Neutrophil (primary cell): ENCODE measurements at regions not wholly inside any gene's neighbourhood (a gene's known extent, or its start where the extent isn't known, plus 50 kb on each side); places are given as distances from the start of the nearest gene placed in this dataset.

Experiments used
- H3K27ac ChIP-seq: fragments of 200-600 bp; sonication (generic); 2 replicates; pipeline ENCODE4 v1.5.1; 2016; ENCODE audit warnings: mild to moderate bottlenecking, moderate library complexity
- H3K27me3 ChIP-seq: fragments of 200-600 bp; sonication (generic); 2 replicates; pipeline ENCODE4 v1.6.0; 2016; ENCODE audit warnings: mild to moderate bottlenecking
- H3K36me3 ChIP-seq: fragments of 200-600 bp; sonication (generic); 2 replicates; pipeline ENCODE4 v1.5.1; 2017
- H3K4me1 ChIP-seq, 2 experiments: fragments of 200-600 bp in 1 of 2; sonication (generic) in 1 of 2; 1 replicate in 1 of 2; 2 replicates in 1 of 2; pipeline versions ENCODE4 v1.5.1 to v1.6.1; 2013 to 2016; ENCODE audit warnings: low read depth in 1 of 2, low read length in 1 of 2, mild to moderate bottlenecking in 1 of 2, moderate library complexity in 1 of 2; ENCODE audit not compliant: control insufficient read depth in 1 of 2, insufficient read depth in 1 of 2
- H3K4me3 ChIP-seq, 2 experiments: fragments of 200-600 bp in 1 of 2; sonication (generic) in 1 of 2; 1 replicate in 1 of 2; 2 replicates in 1 of 2; pipeline ENCODE4 v1.5.1; 2013 to 2016; ENCODE audit warnings: low read depth in 1 of 2, low read length in 1 of 2, mild to moderate bottlenecking in 1 of 2, moderate library complexity in 1 of 2
- H3K9me3 ChIP-seq: fragments of 200-600 bp; sonication (generic); 2 replicates; pipeline ENCODE4 v1.5.1; 2016
- CTCF ChIP-seq: fragments of 200-600 bp; sonication (generic); IDR thresholded peaks from 2 replicates; pipeline ENCODE4 v1.5.1; 2016; ENCODE audit warnings: antibody characterized with exemption

DNA sequence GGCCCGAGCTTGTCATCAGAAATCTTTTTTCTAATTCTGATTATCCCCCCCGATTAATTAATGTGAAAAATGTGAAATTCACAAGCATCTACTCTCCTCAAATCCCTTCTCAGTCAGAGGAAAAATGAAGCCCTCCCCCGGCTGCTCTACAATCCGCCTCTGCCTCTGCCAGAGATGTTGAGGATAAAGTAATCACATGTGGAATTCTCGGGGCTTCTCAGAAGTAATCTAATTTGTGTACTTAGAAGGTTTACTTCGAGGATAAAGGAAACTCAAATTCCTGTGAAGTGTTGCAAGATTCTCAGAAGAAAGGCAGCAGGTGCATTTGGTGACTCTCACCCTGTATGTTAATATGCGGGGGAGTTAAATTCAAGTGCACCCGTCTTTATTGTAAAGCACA lies 726.1 kb upstream of the ADAMTS16 start:
- Histone ChIP-seq H3K36me3 (no peaks in the 10 kb centered on the region), H3K27me3 (no peaks in the 10 kb centered on the region), H3K4me1 (no peaks in the 10 kb centered on the region), H3K27ac (no peak overlapping the region), H3K9me3 (no peaks in the 10 kb centered on the region), H3K4me3 (no peak overlapping the region)
- no peak for TF ChIP-seq CTCF

DNA sequence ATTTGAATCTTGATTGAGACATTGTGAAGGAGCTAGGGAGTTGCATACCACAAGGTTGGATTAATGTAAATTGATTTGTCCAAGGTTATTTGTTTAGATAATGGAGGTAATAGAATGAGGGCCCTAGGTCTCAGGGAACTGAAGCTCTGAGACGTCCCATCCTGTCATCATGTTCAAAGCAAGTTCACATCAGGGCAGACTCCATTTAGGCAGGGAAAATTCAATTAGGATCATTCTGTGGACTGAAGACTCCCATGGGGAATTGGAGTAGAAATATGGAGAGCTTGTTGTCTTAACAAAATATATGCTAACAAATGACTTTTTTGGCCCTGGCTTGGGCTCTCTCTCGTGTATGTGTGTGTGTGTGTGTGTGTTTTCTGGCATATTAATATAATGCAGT lies 722.0 kb upstream of the ADAMTS16 start:
- H3K4me1 ChIP-seq, result no peaks in the 10 kb centered on the region
- no peaks in the 10 kb centered on the region for H3K9me3 ChIP-seq
- no peak overlapping the region for H3K27ac ChIP-seq
- TF ChIP-seq CTCF, result no peak
- no peak overlapping the region for H3K4me3 ChIP-seq
- no peaks in the 10 kb centered on the region for H3K36me3 ChIP-seq
- H3K27me3 ChIP-seq, result no peaks in the 10 kb centered on the region

- no peak overlapping the region for H3K4me3 ChIP-seq
- H3K4me1 ChIP-seq, result no peaks in the 10 kb centered on the region
- no peak overlapping the region for H3K27ac ChIP-seq
- H3K9me3 ChIP-seq, result no peaks in the 10 kb centered on the region
- no peaks in the 10 kb centered on the region for H3K36me3 ChIP-seq
- no peak for TF ChIP-seq CTCF
- no peaks in the 10 kb centered on the region for H3K27me3 ChIP-seq
These were observed 720.8 kb upstream of the ADAMTS16 start for GRCh38 chr5:4419281-4419680.

DNA sequence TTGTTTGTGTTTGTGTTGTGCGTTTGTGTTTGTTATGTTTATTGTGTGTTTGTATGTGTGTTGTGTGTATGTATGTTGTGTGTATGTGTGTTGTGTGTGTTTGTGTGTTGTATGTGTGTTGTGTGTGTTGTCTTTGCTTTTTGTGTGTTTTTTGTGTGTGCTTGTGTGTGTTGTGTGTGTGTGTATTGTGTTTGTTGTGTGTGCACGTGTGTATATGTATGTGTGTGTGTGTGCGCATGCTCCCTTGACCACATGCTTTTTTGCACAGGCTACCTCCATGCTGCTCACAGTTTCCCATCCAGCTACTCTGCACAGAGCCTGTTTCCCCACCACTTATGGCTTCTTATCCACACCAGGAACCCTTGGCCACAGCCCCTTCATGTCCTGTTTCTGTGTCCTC lies 720.0 kb upstream of the ADAMTS16 start:
- Histone ChIP-seq H3K36me3 (no peaks in the 10 kb centered on the region), H3K4me1 (no peaks in the 10 kb centered on the region), H3K27me3 (no peaks in the 10 kb centered on the region), H3K9me3 (no peaks in the 10 kb centered on the region), H3K4me3 (no peak overlapping the region), H3K27ac (no peak overlapping the region)
- TF ChIP-seq CTCF, result no peak

DNA sequence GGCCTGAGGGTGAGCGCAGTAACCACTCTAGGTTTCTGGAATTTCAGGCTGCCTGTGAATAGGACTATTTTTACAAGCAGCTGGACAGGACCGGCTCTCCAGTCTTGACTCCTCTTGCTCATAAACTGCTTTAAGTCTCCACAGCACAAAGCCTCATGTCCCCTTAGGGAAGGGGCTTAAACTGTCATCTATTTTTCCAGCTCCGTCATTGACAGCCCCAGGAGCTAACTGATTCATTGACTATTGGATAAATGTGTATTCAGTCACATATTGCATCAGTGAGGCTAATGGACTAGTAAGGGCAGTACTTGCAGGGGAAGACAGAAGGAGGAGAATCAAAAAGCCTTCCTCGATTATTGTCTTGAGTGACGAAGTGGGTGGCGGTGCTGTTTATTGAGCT lies 719.4 kb upstream of the ADAMTS16 start:
- H3K27ac ChIP-seq, result no peak overlapping the region
- no peaks in the 10 kb centered on the region for H3K4me1 ChIP-seq
- no peaks in the 10 kb centered on the region for H3K36me3 ChIP-seq
- H3K9me3 ChIP-seq, result no peaks in the 10 kb centered on the region
- H3K27me3 ChIP-seq, result no peaks in the 10 kb centered on the region
- no peak for TF ChIP-seq CTCF
- no peak overlapping the region for H3K4me3 ChIP-seq

GRCh38 chr5:4422247-4422646 lies 717.9 kb upstream of the ADAMTS16 start:
- TF ChIP-seq CTCF, result no peak
- Histone ChIP-seq H3K4me1 (no peaks in the 10 kb centered on the region), H3K4me3 (no peak overlapping the region), H3K27me3 (no peaks in the 10 kb centered on the region), H3K36me3 (no peaks in the 10 kb centered on the region), H3K9me3 (no peaks in the 10 kb centered on the region), H3K27ac (no peak overlapping the region)
